Upper lobe of right lung (tissue), 1 donor: ENCODE measurements at regions not wholly inside any gene's neighbourhood (a gene's known extent, or its start where the extent isn't known, plus 50 kb on each side); places are given as distances from the start of the nearest gene placed in this dataset.

Experiments used
- ATAC-seq: fragments of 200-7000 bp; cut with Tn5 transposase; one replicate; pipeline ENCODE4 v1.9.1; 2020; ENCODE audit warnings: mild to moderate bottlenecking, moderate library complexity
- DNase-seq: peaks from one replicate; pipeline ENCODE4 v3.0.0-alpha.2; 2020
- H3K27ac ChIP-seq: fragments of 200-600 bp; one replicate; pipeline ENCODE4 v1.8.0; 2022
- H3K27me3 ChIP-seq: fragments of 200-600 bp; one replicate; pipeline ENCODE4 v1.8.0; 2022; ENCODE audit warnings: mild to moderate bottlenecking
- H3K36me3 ChIP-seq: fragments of 200-600 bp; one replicate; pipeline ENCODE4 v1.8.0; 2022
- H3K4me1 ChIP-seq: fragments of 200-600 bp; one replicate; pipeline ENCODE4 v1.8.0; 2022
- H3K4me3 ChIP-seq: fragments of 200-600 bp; one replicate; pipeline ENCODE4 v1.8.0; 2022; ENCODE audit warnings: mild to moderate bottlenecking
- H3K9me3 ChIP-seq: fragments of 200-600 bp; one replicate; pipeline ENCODE4 v1.8.0; 2022
- intact Hi-C: fragments of 100-400 bp; cut with DNase I; formaldehyde crosslinking; loops from one replicate; pipeline ENCODE4 v1.11.0; 2022
- TF ChIP-seq, protein P1 (sequence below): fragments of 200-600 bp; IDR thresholded peaks from one replicate; pipeline ENCODE4 v1.8.0; 2022; ENCODE audit warnings: antibody characterized with exemption
- donor health status: DM: no; HTN: yes; CAD: no; lungs with severe emphysema.

- H3K27me3 ChIP-seq = no peaks in the 10 kb centered on the region
- intact Hi-C loops = no loop called here
- no peak overlapping the region for H3K27ac ChIP-seq
- TF ChIP-seq, protein P1, sequence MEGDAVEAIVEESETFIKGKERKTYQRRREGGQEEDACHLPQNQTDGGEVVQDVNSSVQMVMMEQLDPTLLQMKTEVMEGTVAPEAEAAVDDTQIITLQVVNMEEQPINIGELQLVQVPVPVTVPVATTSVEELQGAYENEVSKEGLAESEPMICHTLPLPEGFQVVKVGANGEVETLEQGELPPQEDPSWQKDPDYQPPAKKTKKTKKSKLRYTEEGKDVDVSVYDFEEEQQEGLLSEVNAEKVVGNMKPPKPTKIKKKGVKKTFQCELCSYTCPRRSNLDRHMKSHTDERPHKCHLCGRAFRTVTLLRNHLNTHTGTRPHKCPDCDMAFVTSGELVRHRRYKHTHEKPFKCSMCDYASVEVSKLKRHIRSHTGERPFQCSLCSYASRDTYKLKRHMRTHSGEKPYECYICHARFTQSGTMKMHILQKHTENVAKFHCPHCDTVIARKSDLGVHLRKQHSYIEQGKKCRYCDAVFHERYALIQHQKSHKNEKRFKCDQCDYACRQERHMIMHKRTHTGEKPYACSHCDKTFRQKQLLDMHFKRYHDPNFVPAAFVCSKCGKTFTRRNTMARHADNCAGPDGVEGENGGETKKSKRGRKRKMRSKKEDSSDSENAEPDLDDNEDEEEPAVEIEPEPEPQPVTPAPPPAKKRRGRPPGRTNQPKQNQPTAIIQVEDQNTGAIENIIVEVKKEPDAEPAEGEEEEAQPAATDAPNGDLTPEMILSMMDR = no peak
- H3K4me3 ChIP-seq = no peak overlapping the region
- H3K4me1 ChIP-seq = no peaks in the 10 kb centered on the region
- no peak for ATAC-seq
- DNase-seq = no peak
- no peaks in the 10 kb centered on the region for H3K9me3 ChIP-seq
- no peaks in the 10 kb centered on the region for H3K36me3 ChIP-seq
These were observed 237.6 kb downstream of the TDRD15 start for GRCh38 chr2:21361384-21361783.

GRCh38 chr2:21361957-21362486, 238.3 kb downstream of the TDRD15 start:
- H3K27me3 ChIP-seq = no peaks in the 10 kb centered on the region
- intact Hi-C loops = no loop called here
- H3K4me1 ChIP-seq = no peaks in the 10 kb centered on the region
- H3K9me3 ChIP-seq = no peaks in the 10 kb centered on the region
- no peak overlapping the region for H3K27ac ChIP-seq
- ATAC-seq (no peak), DNase-seq (no peak)
- TF ChIP-seq, protein P1 = no peak
- H3K36me3 ChIP-seq = no peaks in the 10 kb centered on the region
- no peak overlapping the region for H3K4me3 ChIP-seq

DNA sequence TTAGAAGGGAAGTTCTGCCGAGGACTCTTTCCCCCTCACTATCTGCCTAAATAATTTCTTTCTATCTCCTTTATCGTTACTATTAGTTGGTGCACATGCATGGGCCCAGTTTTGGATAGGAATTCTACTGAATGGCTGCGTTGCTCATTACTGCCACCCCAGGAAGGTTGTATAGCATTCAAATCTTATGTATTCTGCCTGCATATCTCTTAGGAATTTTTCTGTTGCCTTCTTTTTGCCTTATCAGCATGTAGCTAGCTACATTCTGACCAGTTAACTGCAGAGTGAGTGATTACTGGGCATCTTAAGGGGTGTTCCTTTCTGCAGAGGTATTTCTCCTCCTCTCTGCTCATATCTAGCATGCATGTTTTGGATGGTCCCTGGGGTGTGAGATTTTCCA, 239.6 kb downstream of the TDRD15 start:
- no peaks in the 10 kb centered on the region for H3K27me3 ChIP-seq
- no peaks in the 10 kb centered on the region for H3K4me1 ChIP-seq
- H3K4me3 ChIP-seq = no peak overlapping the region
- ATAC-seq (no peak), DNase-seq (no peak)
- H3K36me3 ChIP-seq = no peaks in the 10 kb centered on the region
- TF ChIP-seq, protein P1 = no peak
- H3K27ac ChIP-seq = no peak overlapping the region
- intact Hi-C loops = no loop called here
- no peaks in the 10 kb centered on the region for H3K9me3 ChIP-seq

DNA sequence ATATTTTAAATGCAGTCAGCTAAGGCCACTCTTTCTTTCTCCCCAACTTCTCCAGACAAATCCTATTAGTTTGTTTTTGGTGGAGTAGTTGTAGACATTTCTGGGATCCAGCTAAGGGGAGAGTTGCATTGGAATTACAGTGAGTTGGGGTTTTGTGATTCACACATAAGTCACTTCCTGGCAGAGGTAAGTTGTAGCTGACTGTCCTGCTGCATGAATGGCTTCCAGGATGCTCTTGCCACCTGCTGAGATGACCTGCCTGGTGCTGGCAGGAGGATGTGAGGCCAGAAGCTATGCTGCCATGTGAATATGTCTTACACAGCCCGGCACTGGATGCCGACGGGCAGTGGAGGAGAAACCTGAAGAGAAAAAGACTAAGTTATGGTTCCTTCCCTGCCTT, 243.7 kb downstream of the TDRD15 start:
- Histone ChIP-seq H3K9me3 (no peaks in the 10 kb centered on the region), H3K36me3 (no peaks in the 10 kb centered on the region), H3K27ac (no peak overlapping the region), H3K27me3 (no peaks in the 10 kb centered on the region), H3K4me1 (no peaks in the 10 kb centered on the region), H3K4me3 (no peak overlapping the region)
- intact Hi-C loops = no loop called here
- TF ChIP-seq, protein P1 = no peak
- DNase-seq (no peak), ATAC-seq (no peak)

- intact Hi-C loops = no loop called here
- TF ChIP-seq, protein P1 = no peak
- Histone ChIP-seq H3K27ac (no peak overlapping the region), H3K27me3 (no peaks in the 10 kb centered on the region), H3K9me3 (no peaks in the 10 kb centered on the region), H3K36me3 (no peaks in the 10 kb centered on the region), H3K4me3 (no peak overlapping the region), H3K4me1 (no peaks in the 10 kb centered on the region)
- ATAC-seq = no peak
- DNase-seq = no peak
These were observed 246.0 kb downstream of the TDRD15 start for GRCh38 chr2:21369787-21370186.

- Histone ChIP-seq H3K4me3 (no peak overlapping the region), H3K27ac (no peak overlapping the region), H3K27me3 (no peaks in the 10 kb centered on the region), H3K36me3 (no peaks in the 10 kb centered on the region), H3K4me1 (no peaks in the 10 kb centered on the region), H3K9me3 (no peaks in the 10 kb centered on the region)
- ATAC-seq = no peak
- intact Hi-C loops = no loop called here
- no peak for DNase-seq
- TF ChIP-seq, protein P1 = no peak
These were observed 247.8 kb downstream of the TDRD15 start for GRCh38 chr2:21371499-21372003.
